Neural progenitor cell (in vitro differentiated cells): ENCODE measurements at regions not wholly inside any gene's neighbourhood (a gene's known extent, or its start where the extent isn't known, plus 50 kb on each side); places are given as distances from the start of the nearest gene placed in this dataset.
A peak's percentile ranks its signal among the peaks of the same experiment; 100 is the strongest.

Experiments used
- DNase-seq: peaks from one replicate; pipeline ENCODE4 v3.0.0-alpha.2; 2016; ENCODE audit warnings: low spot score
- H2AFZ ChIP-seq: fragments of 200-600 bp; sonication (generic); replicated peaks from 2 replicates; pipeline ENCODE4 v1.6.1; 2016; ENCODE audit warnings: antibody characterized with exemption
- H3F3A ChIP-seq: fragments of 200-600 bp; sonication (generic); 2 replicates; pipeline ENCODE4 v1.6.1; 2016; ENCODE audit warnings: antibody characterized with exemption, low read depth
- H3K27ac ChIP-seq: fragments of 200-600 bp; sonication (generic); 2 replicates; pipeline ENCODE4 v1.5.1; 2016; ENCODE audit warnings: mild to moderate bottlenecking
- H3K27me3 ChIP-seq: fragments of 200-600 bp; sonication (generic); 2 replicates; pipeline ENCODE4 v1.6.1; 2016; ENCODE audit warnings: mild to moderate bottlenecking, moderate library complexity
- H3K36me3 ChIP-seq: fragments of 200-600 bp; sonication (generic); 2 replicates; pipeline ENCODE4 v1.5.1; 2016
- H3K4me1 ChIP-seq: fragments of 200-600 bp; sonication (generic); 2 replicates; pipeline ENCODE4 v1.6.1; 2016; ENCODE audit warnings: mixed run types
- H3K4me2 ChIP-seq: fragments of 200-600 bp; sonication (generic); 2 replicates; pipeline ENCODE4 v1.6.1; 2016
- H3K4me3 ChIP-seq: fragments of 200-600 bp; sonication (generic); 2 replicates; pipeline ENCODE4 v1.5.1; 2016
- H3K79me2 ChIP-seq: fragments of 200-600 bp; sonication (generic); 2 replicates; pipeline ENCODE4 v1.6.1; 2016; ENCODE audit warnings: low read depth
- H3K9ac ChIP-seq: fragments of 200-600 bp; sonication (generic); 2 replicates; pipeline ENCODE4 v1.6.1; 2016
- H3K9me3 ChIP-seq: fragments of 200-600 bp; sonication (generic); 2 replicates; pipeline ENCODE4 v1.5.1; 2016; ENCODE audit warnings: low read depth
- H4K20me1 ChIP-seq: fragments of 200-600 bp; sonication (generic); 2 replicates; pipeline ENCODE4 v1.6.1; 2016; ENCODE audit warnings: low read depth
- H3K27ac Mint-ChIP-seq: 3 replicates; pipeline ENCODE4 v1.8.0; 2021; ENCODE audit warnings: mixed read lengths
- H3K27me3 Mint-ChIP-seq: 2 replicates; pipeline ENCODE4 v1.8.0; 2022; ENCODE audit warnings: low read depth, mild to moderate bottlenecking, inconsistent platforms, moderate library complexity, mixed read lengths; ENCODE audit not compliant: insufficient read depth
- H3K36me3 Mint-ChIP-seq: 3 replicates; pipeline ENCODE4 v1.8.0; 2021; ENCODE audit warnings: mixed read lengths
- H3K4me1 Mint-ChIP-seq: 3 replicates; pipeline ENCODE4 v1.8.0; 2021; ENCODE audit warnings: mixed read lengths
- H3K4me3 Mint-ChIP-seq: 3 replicates; pipeline ENCODE4 v1.8.0; 2021; ENCODE audit warnings: mild to moderate bottlenecking, moderate library complexity, mixed read lengths
- H3K9me3 Mint-ChIP-seq: 3 replicates; pipeline ENCODE4 v1.8.0; 2020; ENCODE audit warnings: mixed read lengths
- CTCF ChIP-seq: fragments of 200-600 bp; sonication (generic); IDR thresholded peaks from 2 replicates; pipeline ENCODE4 v1.5.1; 2017; ENCODE audit warnings: antibody characterized with exemption, mild to moderate bottlenecking
- EZH2 ChIP-seq: fragments of 200-600 bp; sonication (generic); IDR thresholded peaks from 2 replicates; pipeline ENCODE4 v1.6.1; 2017; ENCODE audit warnings: antibody characterized with exemption, mild to moderate bottlenecking, moderate library complexity
- EZH2phosphoT487 ChIP-seq: fragments of 200-600 bp; sonication (generic); IDR thresholded peaks from 2 replicates; pipeline ENCODE4 v1.6.1; 2017; ENCODE audit warnings: antibody characterized with exemption

- Histone ChIP-seq H3F3A (no peaks in the 10 kb centered on the region), H3K36me3 (no peaks in the 10 kb centered on the region), H2AFZ (no peak overlapping the region), H3K79me2 (no peaks in the 10 kb centered on the region), H3K4me2 (no peak overlapping the region), H3K4me3 (no peak overlapping the region), H3K4me1 (no peaks in the 10 kb centered on the region), H3K9ac (no peak overlapping the region), H3K9me3 (no peaks in the 10 kb centered on the region), H3K27ac (no peak overlapping the region), H4K20me1 (no peaks in the 10 kb centered on the region), H3K27me3 (no peaks in the 10 kb centered on the region)
- no peak overlapping the region for H3K27ac Mint-ChIP-seq
- no peaks in the 10 kb centered on the region for H3K4me1 Mint-ChIP-seq
- H3K4me3 Mint-ChIP-seq = no peak overlapping the region
- no peaks in the 10 kb centered on the region for H3K9me3 Mint-ChIP-seq
- H3K27me3 Mint-ChIP-seq = no peaks in the 10 kb centered on the region
- no peak for TF ChIP-seq EZH2phosphoT487
- no peak for TF ChIP-seq EZH2
- TF ChIP-seq CTCF = no peak
- no peaks in the 10 kb centered on the region for H3K36me3 Mint-ChIP-seq
- DNase-seq = no peak
Measured at GRCh38 chr3:5312290-5312689, 124.8 kb downstream of the EDEM1 start.

GRCh38 chr3:5314897-5315296 is 127.4 kb downstream of the EDEM1 start:
- no peaks in the 10 kb centered on the region for H4K20me1 ChIP-seq
- no peak overlapping the region for H3K27ac Mint-ChIP-seq
- no peaks in the 10 kb centered on the region for H3K27me3 ChIP-seq
- no peaks in the 10 kb centered on the region for H3F3A ChIP-seq
- no peaks in the 10 kb centered on the region for H3K36me3 Mint-ChIP-seq
- H3K79me2 ChIP-seq = no peaks in the 10 kb centered on the region
- no peak overlapping the region for H3K9ac ChIP-seq
- no peak overlapping the region for H3K4me2 ChIP-seq
- no peaks in the 10 kb centered on the region for H3K4me1 ChIP-seq
- H3K27ac ChIP-seq = no peak overlapping the region
- no peak overlapping the region for H3K4me3 Mint-ChIP-seq
- H3K4me1 Mint-ChIP-seq = no peaks in the 10 kb centered on the region
- no peaks in the 10 kb centered on the region for H3K9me3 Mint-ChIP-seq
- TF ChIP-seq EZH2phosphoT487 (no peak), EZH2 (no peak), CTCF (no peak)
- no peaks in the 10 kb centered on the region for H3K9me3 ChIP-seq
- H3K36me3 ChIP-seq = no peaks in the 10 kb centered on the region
- no peak overlapping the region for H2AFZ ChIP-seq
- no peak for DNase-seq
- H3K27me3 Mint-ChIP-seq = no peaks in the 10 kb centered on the region
- H3K4me3 ChIP-seq = no peak overlapping the region

- Histone ChIP-seq H3K4me2 (no peak overlapping the region), H4K20me1 (no peaks in the 10 kb centered on the region), H2AFZ (peak overlapping the region; percentile 14), H3K27me3 (no peaks in the 10 kb centered on the region), H3K36me3 (no peaks in the 10 kb centered on the region), H3F3A (no peaks in the 10 kb centered on the region), H3K4me1 (peaks cover 6% of the 10 kb centered on the region), H3K9me3 (no peaks in the 10 kb centered on the region), H3K4me3 (no peak overlapping the region), H3K9ac (no peak overlapping the region), H3K27ac (no peak overlapping the region), H3K79me2 (no peaks in the 10 kb centered on the region)
- no peaks in the 10 kb centered on the region for H3K36me3 Mint-ChIP-seq
- H3K27ac Mint-ChIP-seq = no peak overlapping the region
- H3K27me3 Mint-ChIP-seq = no peaks in the 10 kb centered on the region
- no peak overlapping the region for H3K4me3 Mint-ChIP-seq
- no peak for TF ChIP-seq EZH2
- no peak for TF ChIP-seq CTCF
- no peak for TF ChIP-seq EZH2phosphoT487
- H3K4me1 Mint-ChIP-seq = no peaks in the 10 kb centered on the region
- DNase-seq = no peak
- H3K9me3 Mint-ChIP-seq = no peaks in the 10 kb centered on the region
Measured at GRCh38 chr3:5317557-5317956, 130.1 kb downstream of the EDEM1 start.

- H3K4me3 ChIP-seq = no peak overlapping the region
- H3K4me1 ChIP-seq = peaks cover 6% of the 10 kb centered on the region
- TF ChIP-seq EZH2 (no peak), EZH2phosphoT487 (no peak), CTCF (no peak)
- no peak for DNase-seq
- H3K9me3 Mint-ChIP-seq = no peaks in the 10 kb centered on the region
- no peaks in the 10 kb centered on the region for H3K36me3 Mint-ChIP-seq
- no peaks in the 10 kb centered on the region for H4K20me1 ChIP-seq
- H3K27ac Mint-ChIP-seq = no peak overlapping the region
- no peaks in the 10 kb centered on the region for H3K79me2 ChIP-seq
- no peaks in the 10 kb centered on the region for H3K27me3 Mint-ChIP-seq
- H2AFZ ChIP-seq = no peak overlapping the region
- no peak overlapping the region for H3K27ac ChIP-seq
- no peaks in the 10 kb centered on the region for H3K4me1 Mint-ChIP-seq
- no peaks in the 10 kb centered on the region for H3K9me3 ChIP-seq
- H3K9ac ChIP-seq = no peak overlapping the region
- no peak overlapping the region for H3K4me2 ChIP-seq
- no peaks in the 10 kb centered on the region for H3K27me3 ChIP-seq
- H3F3A ChIP-seq = no peaks in the 10 kb centered on the region
- no peak overlapping the region for H3K4me3 Mint-ChIP-seq
- no peaks in the 10 kb centered on the region for H3K36me3 ChIP-seq
Measured at GRCh38 chr3:5319454-5319853, 131.9 kb downstream of the EDEM1 start.
